Ishikawa (cell line): ENCODE measurements at regions not wholly inside any gene's neighbourhood (a gene's known extent, or its start where the extent isn't known, plus 50 kb on each side); places are given as distances from the start of the nearest gene placed in this dataset.

Source experiments
- CEBPB ChIP-seq: IDR thresholded peaks from 2 replicates; pipeline ENCODE4 v1.6.1; 2012
- CREB1 ChIP-seq: IDR thresholded peaks from 2 replicates; pipeline ENCODE4 v1.6.1; 2012; ENCODE audit warnings: low read depth
- EGR1 ChIP-seq: IDR thresholded peaks from 2 replicates; pipeline ENCODE4 v1.6.1; 2012
- EP300 ChIP-seq: IDR thresholded peaks from 2 replicates; pipeline ENCODE4 v1.6.1; 2012; ENCODE audit warnings: borderline replicate concordance
- FOXM1 ChIP-seq: IDR thresholded peaks from 2 replicates; pipeline ENCODE4 v1.6.1; 2012; ENCODE audit warnings: low read depth, borderline replicate concordance
- NFIC ChIP-seq: IDR thresholded peaks from 2 replicates; pipeline ENCODE4 v1.6.1; 2012
- RAD21 ChIP-seq: IDR thresholded peaks from 2 replicates; pipeline ENCODE4 v1.6.1; 2012; ENCODE audit warnings: low read depth
- TAF1 ChIP-seq: IDR thresholded peaks from 2 replicates; pipeline ENCODE4 v1.6.1; 2012; ENCODE audit warnings: low read depth, mild to moderate bottlenecking
- TCF12 ChIP-seq: IDR thresholded peaks from 2 replicates; pipeline ENCODE4 v1.6.1; 2012; ENCODE audit warnings: low read depth
- TEAD4 ChIP-seq: IDR thresholded peaks from 2 replicates; pipeline ENCODE4 v1.6.1; 2012
- YY1 ChIP-seq: IDR thresholded peaks from 2 replicates; pipeline ENCODE4 v1.6.1; 2012; ENCODE audit warnings: low read depth
- ZBTB7A ChIP-seq: IDR thresholded peaks from 2 replicates; pipeline ENCODE4 v1.6.1; 2012; ENCODE audit warnings: low read depth
- TF ChIP-seq, protein P1 (sequence below): IDR thresholded peaks from 2 replicates; pipeline ENCODE4 v1.6.1; 2012; ENCODE audit warnings: low read depth, mild to moderate bottlenecking
- TF ChIP-seq, protein P2 (sequence below): IDR thresholded peaks from 2 replicates; pipeline ENCODE4 v1.6.1; 2012
- TF ChIP-seq, protein P3 (sequence below): IDR thresholded peaks from 2 replicates; pipeline ENCODE4 v1.6.1; 2012

DNA sequence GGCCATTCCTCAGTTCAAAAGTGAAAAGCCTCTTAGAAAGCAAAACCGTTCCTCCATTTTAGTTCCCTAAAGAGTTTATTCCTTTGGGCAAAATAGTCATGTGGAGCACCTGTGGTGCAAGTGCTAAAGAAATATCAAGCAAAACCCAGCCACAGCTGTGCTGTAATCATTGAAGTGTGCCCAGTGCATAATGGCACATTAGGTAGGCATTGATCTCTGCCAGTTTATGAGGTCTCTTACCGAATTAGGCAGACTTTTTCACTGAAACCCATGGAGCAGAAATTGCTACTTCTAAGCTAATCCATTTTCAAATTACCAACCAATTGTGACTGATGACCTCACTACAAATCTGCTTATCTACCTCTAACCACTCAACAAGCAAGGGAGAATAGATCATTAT lies 97.2 kb upstream of the SEMA3A start:
- TF ChIP-seq TAF1 (no peak), TEAD4 (peak; percentile 67), YY1 (0 out of 2 replicates have a peak, but pooled peaks have one; percentile 30), NFIC (peak; percentile 50), TCF12 (peak; percentile 96), CEBPB (0 out of 2 replicates have a peak, but pooled peaks have one; percentile 2), EP300 (peak; percentile 89), RAD21 (no peak), FOXM1 (peak; percentile 82)
- TF ChIP-seq, protein P1, sequence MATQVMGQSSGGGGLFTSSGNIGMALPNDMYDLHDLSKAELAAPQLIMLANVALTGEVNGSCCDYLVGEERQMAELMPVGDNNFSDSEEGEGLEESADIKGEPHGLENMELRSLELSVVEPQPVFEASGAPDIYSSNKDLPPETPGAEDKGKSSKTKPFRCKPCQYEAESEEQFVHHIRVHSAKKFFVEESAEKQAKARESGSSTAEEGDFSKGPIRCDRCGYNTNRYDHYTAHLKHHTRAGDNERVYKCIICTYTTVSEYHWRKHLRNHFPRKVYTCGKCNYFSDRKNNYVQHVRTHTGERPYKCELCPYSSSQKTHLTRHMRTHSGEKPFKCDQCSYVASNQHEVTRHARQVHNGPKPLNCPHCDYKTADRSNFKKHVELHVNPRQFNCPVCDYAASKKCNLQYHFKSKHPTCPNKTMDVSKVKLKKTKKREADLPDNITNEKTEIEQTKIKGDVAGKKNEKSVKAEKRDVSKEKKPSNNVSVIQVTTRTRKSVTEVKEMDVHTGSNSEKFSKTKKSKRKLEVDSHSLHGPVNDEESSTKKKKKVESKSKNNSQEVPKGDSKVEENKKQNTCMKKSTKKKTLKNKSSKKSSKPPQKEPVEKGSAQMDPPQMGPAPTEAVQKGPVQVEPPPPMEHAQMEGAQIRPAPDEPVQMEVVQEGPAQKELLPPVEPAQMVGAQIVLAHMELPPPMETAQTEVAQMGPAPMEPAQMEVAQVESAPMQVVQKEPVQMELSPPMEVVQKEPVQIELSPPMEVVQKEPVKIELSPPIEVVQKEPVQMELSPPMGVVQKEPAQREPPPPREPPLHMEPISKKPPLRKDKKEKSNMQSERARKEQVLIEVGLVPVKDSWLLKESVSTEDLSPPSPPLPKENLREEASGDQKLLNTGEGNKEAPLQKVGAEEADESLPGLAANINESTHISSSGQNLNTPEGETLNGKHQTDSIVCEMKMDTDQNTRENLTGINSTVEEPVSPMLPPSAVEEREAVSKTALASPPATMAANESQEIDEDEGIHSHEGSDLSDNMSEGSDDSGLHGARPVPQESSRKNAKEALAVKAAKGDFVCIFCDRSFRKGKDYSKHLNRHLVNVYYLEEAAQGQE: no peak

GRCh38 chr7:84283798-84284197 lies 89.2 kb upstream of the SEMA3A start:
- no peak for TF ChIP-seq TAF1
- TF ChIP-seq TCF12: no peak
- no peak for TF ChIP-seq CEBPB

DNA sequence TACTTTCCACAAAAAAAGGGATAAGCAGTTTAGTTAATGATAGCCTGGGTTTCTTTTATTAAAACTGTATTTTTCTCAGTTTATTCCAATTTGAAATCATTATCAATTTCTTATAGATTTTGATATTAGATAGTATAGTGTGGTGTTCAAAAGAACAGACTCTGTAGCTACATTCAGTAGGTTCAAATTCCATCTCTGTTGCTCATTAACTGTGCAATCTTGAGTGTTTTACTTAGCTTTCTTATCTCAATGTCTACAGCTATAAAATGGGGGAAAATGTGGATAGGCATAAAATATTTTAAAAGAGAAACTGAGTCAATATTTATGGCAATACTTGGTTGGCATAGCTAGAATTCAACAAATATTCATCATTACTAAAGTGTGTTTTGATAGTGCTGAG lies 86.9 kb upstream of the SEMA3A start:
- TF ChIP-seq, protein P2, sequence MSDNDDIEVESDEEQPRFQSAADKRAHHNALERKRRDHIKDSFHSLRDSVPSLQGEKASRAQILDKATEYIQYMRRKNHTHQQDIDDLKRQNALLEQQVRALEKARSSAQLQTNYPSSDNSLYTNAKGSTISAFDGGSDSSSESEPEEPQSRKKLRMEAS: no peak
- TF ChIP-seq TCF12 (no peak), NFIC (no peak), ZBTB7A (no peak), RAD21 (no peak), CREB1 (no peak), TEAD4 (no peak), FOXM1 (no peak), CEBPB (no peak), TAF1 (no peak), EP300 (no peak), EGR1 (no peak)
- TF ChIP-seq, protein P3, sequence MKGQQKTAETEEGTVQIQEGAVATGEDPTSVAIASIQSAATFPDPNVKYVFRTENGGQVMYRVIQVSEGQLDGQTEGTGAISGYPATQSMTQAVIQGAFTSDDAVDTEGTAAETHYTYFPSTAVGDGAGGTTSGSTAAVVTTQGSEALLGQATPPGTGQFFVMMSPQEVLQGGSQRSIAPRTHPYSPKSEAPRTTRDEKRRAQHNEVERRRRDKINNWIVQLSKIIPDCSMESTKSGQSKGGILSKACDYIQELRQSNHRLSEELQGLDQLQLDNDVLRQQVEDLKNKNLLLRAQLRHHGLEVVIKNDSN: no peak
- TF ChIP-seq, protein P1: no peak

DNA sequence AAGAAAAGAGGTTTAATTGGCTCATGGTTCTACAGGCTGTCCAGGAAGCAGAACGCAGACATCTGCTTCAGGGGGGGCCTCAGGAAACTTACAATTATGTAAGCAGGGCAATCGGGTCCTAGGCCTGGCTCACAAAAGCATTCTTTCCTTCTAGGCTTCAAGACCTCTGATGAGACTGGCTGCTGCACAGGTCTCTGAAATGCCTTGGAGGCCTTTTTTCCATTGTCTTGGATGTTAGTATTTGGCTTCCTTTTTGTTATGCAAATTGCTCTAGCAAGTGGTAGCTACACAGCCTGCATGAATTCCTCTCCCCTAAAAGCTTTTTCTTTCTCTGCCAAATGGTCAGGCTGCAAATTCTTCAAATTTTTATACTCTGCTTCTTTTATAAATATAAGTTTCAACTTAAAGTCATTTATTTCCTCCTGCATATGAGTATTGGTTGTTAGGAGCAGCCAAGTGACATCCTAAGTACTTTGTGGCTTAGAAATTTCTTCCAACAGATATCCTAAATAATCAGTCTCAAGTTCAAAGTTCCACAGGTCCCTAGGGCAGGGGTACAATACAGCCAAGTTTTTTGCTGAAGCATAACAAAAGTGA lies 83.1 kb upstream of the SEMA3A start:
- TF ChIP-seq NFIC: no peak
- no peak for TF ChIP-seq FOXM1
- no peak for TF ChIP-seq TAF1
- TF ChIP-seq, protein P3: no peak
- TF ChIP-seq TEAD4: no peak
- no peak for TF ChIP-seq RAD21
- TF ChIP-seq YY1: no peak
- TF ChIP-seq TCF12: no peak
- TF ChIP-seq, protein P1: no peak
- TF ChIP-seq EP300: no peak
- no peak for TF ChIP-seq ZBTB7A
- no peak for TF ChIP-seq CEBPB

DNA sequence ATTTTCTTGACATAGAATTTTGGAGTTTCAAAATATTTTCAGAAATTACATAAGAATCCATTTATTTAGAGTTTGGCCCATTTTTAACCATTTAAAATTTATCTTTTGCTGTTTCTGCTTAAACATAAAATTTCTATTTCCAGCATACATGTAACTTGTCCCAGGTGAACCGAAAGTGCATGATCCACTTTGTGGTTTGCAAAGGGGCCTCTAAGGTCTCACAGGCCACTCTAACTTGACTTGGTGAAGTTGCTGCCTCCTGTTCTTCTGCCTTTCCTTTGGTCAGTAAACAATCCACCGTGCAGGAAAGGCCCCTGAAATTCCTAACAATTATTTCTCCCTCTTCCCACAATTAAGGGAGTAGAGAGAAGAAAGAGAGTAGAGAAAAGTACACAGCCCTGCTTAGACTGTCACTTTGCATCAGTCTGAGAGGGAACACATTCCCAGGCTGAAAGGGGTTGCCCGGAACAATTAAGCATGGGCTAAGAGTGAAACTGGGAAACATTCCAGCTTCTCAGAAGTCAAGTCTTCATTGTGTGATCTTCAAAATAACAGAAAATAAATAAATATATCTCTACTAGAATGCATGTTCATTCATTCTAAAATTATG lies 79.5 kb upstream of the SEMA3A start:
- TF ChIP-seq NFIC: peak; percentile 50; the same call in 1 of the 2 replicates
- TF ChIP-seq EGR1: no peak
- peak; percentile 56; the same call in 1 of the 2 replicates for TF ChIP-seq TEAD4
